ENCODE measurements at regions not wholly inside any gene's neighbourhood (a gene's known extent, or its start where the extent isn't known, plus 50 kb on each side); places are given as distances from the start of the nearest gene placed in this dataset.
A peak's percentile ranks its signal among the peaks of the same experiment; 100 is the strongest.

DNA sequence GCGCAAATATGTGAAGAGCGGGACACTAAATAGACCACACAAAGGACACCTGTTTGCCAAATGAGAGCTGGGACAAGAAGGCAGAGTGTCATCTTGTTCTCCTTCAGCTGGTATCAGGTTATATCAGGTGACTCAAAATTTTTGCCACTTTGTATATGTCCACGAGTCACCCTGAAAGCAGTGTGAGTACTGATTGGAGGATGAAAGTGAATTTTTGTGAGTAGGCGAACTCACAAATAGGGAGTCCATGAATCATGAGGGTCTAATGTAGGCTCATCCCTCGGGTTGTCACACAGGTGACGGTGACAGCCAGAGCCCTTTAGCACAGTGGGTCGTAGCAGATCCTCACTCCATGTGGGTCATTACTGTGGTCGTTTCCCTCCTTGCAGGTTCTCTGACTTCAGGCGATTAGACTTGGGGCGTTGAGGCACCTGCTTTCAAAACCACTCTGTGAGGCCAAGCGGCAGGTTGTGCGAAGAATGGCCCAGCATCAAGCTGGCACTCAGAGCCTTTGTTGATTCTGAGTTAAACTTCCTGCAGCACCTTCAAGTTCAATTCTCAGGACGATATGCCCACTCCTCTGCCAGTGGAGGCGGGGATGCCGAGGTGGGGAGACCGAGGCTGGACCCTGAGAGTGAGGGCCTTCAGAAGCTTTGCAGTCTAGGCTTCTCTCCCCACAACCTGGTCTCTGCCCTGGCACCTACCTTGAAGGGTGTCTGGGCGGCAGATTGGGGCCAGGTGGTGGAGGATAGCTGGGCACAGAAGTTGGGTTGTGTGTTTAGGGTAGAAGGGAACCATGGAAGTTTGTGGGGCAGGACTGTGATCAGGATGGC, 173.8 kb downstream of the SMAD6 start:
- POLR2A ChIA-PET = no interaction called here
- H3K27ac ChIP-seq (ENCODE audit: low read depth, low read length) = no peak overlapping the region

DNA sequence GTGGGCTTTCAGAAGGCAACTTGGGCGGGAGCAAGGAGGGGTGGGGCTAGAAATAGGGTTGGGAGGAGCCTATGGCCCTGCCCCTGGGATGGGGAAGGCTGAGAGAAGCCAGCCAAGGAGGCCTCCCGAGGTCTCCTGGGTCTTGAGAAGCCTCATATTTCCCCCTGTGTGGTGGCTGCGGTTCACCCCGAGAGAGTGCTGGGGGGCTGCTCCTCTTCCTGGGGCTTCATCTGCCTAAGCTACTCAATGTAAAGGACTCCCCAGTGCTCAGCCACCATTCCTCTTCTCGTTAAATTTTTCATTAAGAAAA, 174.3 kb downstream of the SMAD6 start:
- H2AFZ ChIP-seq (ENCODE audit: low read depth, low read length, poor library complexity, severe bottlenecking) = no peak overlapping the region
- H3K4me3 ChIP-seq (replicated peaks in 1 of 2; ENCODE audit: low read depth in 1 of 2, low read length in 2 of 2) = no peak overlapping the region
- DNase-seq (ENCODE audit: low read depth, low spot score) = no peak
- RAD21 ChIA-PET (ENCODE audit: low non-redundant PET in 1 of 2, low total read pairs in 2 of 2, uncharacterized antibody in 2 of 2, unreplicated experiment in 2 of 2) = no interaction called here
- H3K9ac ChIP-seq (ENCODE audit: low read length) = no peak overlapping the region
- ATAC-seq = peak; percentile 85
- POLR2A ChIA-PET = no interaction called here
- no peaks in the 10 kb centered on the region for H3K79me2 ChIP-seq (ENCODE audit: insufficient read depth, low read length)
- intact Hi-C loops (cut with micrococcal nuclease) = no loop called here
- BruUV-seq (replicated peaks) = no TSS peak
- H3K9me2 ChIP-seq (ENCODE audit: insufficient read depth) = no peaks in the 10 kb centered on the region
- H3K36me3 ChIP-seq (ENCODE audit: control insufficient read depth in 1 of 2, insufficient read depth in 2 of 2, low read length in 2 of 2) = no peaks in the 10 kb centered on the region
- H3K4me2 ChIP-seq (ENCODE audit: low read length) = no peak overlapping the region
- no peak overlapping the region for H3K27ac ChIP-seq (ENCODE audit: low read depth, low read length)
- H3K4me1 ChIP-seq (ENCODE audit: control insufficient read depth in 1 of 2, insufficient read depth in 2 of 2, low read length in 2 of 2) = peaks cover 5 to 28% of the 10 kb centered on the region in 2 experiments; a peak in 1 of 4 replicates
- H3K27me3 ChIP-seq (ENCODE audit: insufficient read depth, low read length) = no peaks in the 10 kb centered on the region
- peaks cover 0 to 3% of the 10 kb centered on the region in 2 experiments; a peak in 1 of 4 replicates for H3K9me3 ChIP-seq (ENCODE audit: control insufficient read depth in 1 of 2, insufficient read depth in 1 of 2, low read depth in 1 of 2, low read length in 2 of 2)
- H4K20me1 ChIP-seq (ENCODE audit: insufficient read depth) = no peaks in the 10 kb centered on the region
- CTCF ChIA-PET = no interaction called here
- TF ChIP-seq YY1 (IDR thresholded peaks at IDR 0.05; ENCODE audit: extremely low read depth, insufficient replicate concordance, low read depth, low read length) (no peak), JUND (IDR thresholded peaks at IDR 0.05) (no peak), ELF1 (IDR thresholded peaks at IDR 0.05; ENCODE audit: borderline replicate concordance, low read depth) (no peak), RAD21 (IDR thresholded peaks at IDR 0.05; ENCODE audit: low read depth) (no peak), EZH2phosphoT487 (IDR thresholded peaks at IDR 0.05; ENCODE audit: borderline replicate concordance) (no peak), POLR2AphosphoS5 (IDR thresholded peaks at IDR 0.05; ENCODE audit: low read depth, low read length) (no peak), TCF7L2 (IDR thresholded peaks at IDR 0.05; ENCODE audit: borderline replicate concordance, extremely low read depth, insufficient read depth, insufficient read length) (no peak), SRF (IDR thresholded peaks at IDR 0.05; ENCODE audit: low read depth) (no peak), SP1 (IDR thresholded peaks at IDR 0.05; ENCODE audit: low read depth) (no peak), ZFX (IDR thresholded peaks at IDR 0.05) (no peak), SIN3A (IDR thresholded peaks at IDR 0.05; ENCODE audit: low read depth) (no peak), CBX3 (IDR thresholded peaks at IDR 0.05; ENCODE audit: low read depth) (no peak)
- TF ChIP-seq, protein P1, sequence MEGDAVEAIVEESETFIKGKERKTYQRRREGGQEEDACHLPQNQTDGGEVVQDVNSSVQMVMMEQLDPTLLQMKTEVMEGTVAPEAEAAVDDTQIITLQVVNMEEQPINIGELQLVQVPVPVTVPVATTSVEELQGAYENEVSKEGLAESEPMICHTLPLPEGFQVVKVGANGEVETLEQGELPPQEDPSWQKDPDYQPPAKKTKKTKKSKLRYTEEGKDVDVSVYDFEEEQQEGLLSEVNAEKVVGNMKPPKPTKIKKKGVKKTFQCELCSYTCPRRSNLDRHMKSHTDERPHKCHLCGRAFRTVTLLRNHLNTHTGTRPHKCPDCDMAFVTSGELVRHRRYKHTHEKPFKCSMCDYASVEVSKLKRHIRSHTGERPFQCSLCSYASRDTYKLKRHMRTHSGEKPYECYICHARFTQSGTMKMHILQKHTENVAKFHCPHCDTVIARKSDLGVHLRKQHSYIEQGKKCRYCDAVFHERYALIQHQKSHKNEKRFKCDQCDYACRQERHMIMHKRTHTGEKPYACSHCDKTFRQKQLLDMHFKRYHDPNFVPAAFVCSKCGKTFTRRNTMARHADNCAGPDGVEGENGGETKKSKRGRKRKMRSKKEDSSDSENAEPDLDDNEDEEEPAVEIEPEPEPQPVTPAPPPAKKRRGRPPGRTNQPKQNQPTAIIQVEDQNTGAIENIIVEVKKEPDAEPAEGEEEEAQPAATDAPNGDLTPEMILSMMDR (IDR thresholded peaks at IDR 0.05 in 2 of 3, conservative IDR thresholded peaks at IDR 0.05 in 1 of 3; ENCODE audit: borderline replicate concordance in 1 of 3, insufficient read depth in 1 of 3, low read depth in 2 of 3, low read length in 2 of 3) = no peak
- TF ChIP-seq, protein P2, sequence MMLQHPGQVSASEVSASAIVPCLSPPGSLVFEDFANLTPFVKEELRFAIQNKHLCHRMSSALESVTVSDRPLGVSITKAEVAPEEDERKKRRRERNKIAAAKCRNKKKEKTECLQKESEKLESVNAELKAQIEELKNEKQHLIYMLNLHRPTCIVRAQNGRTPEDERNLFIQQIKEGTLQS (IDR thresholded peaks at IDR 0.05) = no peak
- TF ChIP-seq, protein P3, sequence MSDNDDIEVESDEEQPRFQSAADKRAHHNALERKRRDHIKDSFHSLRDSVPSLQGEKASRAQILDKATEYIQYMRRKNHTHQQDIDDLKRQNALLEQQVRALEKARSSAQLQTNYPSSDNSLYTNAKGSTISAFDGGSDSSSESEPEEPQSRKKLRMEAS (IDR thresholded peaks at IDR 0.05) = no peak
- TF ChIP-seq, protein P4, sequence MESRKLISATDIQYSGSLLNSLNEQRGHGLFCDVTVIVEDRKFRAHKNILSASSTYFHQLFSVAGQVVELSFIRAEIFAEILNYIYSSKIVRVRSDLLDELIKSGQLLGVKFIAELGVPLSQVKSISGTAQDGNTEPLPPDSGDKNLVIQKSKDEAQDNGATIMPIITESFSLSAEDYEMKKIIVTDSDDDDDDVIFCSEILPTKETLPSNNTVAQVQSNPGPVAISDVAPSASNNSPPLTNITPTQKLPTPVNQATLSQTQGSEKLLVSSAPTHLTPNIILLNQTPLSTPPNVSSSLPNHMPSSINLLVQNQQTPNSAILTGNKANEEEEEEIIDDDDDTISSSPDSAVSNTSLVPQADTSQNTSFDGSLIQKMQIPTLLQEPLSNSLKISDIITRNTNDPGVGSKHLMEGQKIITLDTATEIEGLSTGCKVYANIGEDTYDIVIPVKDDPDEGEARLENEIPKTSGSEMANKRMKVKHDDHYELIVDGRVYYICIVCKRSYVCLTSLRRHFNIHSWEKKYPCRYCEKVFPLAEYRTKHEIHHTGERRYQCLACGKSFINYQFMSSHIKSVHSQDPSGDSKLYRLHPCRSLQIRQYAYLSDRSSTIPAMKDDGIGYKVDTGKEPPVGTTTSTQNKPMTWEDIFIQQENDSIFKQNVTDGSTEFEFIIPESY (IDR thresholded peaks at IDR 0.05; ENCODE audit: extremely low read depth, insufficient replicate concordance, low read length) = no peak

More for the DNA sequence above, 173.8 kb downstream of the SMAD6 start:
- Histone ChIP-seq H3K9me2 (ENCODE audit: insufficient read depth) (no peaks in the 10 kb centered on the region), H3K4me3 (replicated peaks in 1 of 2; ENCODE audit: low read depth in 1 of 2, low read length in 2 of 2) (no peak overlapping the region), H3K27me3 (ENCODE audit: insufficient read depth, low read length) (no peaks in the 10 kb centered on the region), H3K4me1 (ENCODE audit: control insufficient read depth in 1 of 2, insufficient read depth in 2 of 2, low read length in 2 of 2) (peaks cover 5 to 28% of the 10 kb centered on the region in 2 experiments; a peak in 1 of 4 replicates), H4K20me1 (ENCODE audit: insufficient read depth) (no peaks in the 10 kb centered on the region), H2AFZ (ENCODE audit: low read depth, low read length, poor library complexity, severe bottlenecking) (no peak overlapping the region), H3K36me3 (ENCODE audit: control insufficient read depth in 1 of 2, insufficient read depth in 2 of 2, low read length in 2 of 2) (no peaks in the 10 kb centered on the region), H3K79me2 (ENCODE audit: insufficient read depth, low read length) (no peaks in the 10 kb centered on the region), H3K4me2 (ENCODE audit: low read length) (no peak overlapping the region), H3K9ac (ENCODE audit: low read length) (no peak overlapping the region), H3K9me3 (ENCODE audit: control insufficient read depth in 1 of 2, insufficient read depth in 1 of 2, low read depth in 1 of 2, low read length in 2 of 2) (peaks cover 0 to 3% of the 10 kb centered on the region in 2 experiments; a peak in 1 of 4 replicates)
- intact Hi-C loops (cut with micrococcal nuclease) = no loop called here
- no TSS peak for BruUV-seq (replicated peaks)
- RAD21 ChIA-PET (ENCODE audit: low non-redundant PET in 1 of 2, low total read pairs in 2 of 2, uncharacterized antibody in 2 of 2, unreplicated experiment in 2 of 2) = no interaction called here
- DNase-seq (ENCODE audit: low read depth, low spot score) = no peak
- no peak for ATAC-seq
- CTCF ChIA-PET = no interaction called here
- TF ChIP-seq JUND (IDR thresholded peaks at IDR 0.05) (no peak), ZNF274 (IDR thresholded peaks at IDR 0.05; ENCODE audit: low read depth, low read length) (no peak)
